Myocyte (in vitro differentiated cells): ENCODE measurements at regions not wholly inside any gene's neighbourhood (a gene's known extent, or its start where the extent isn't known, plus 50 kb on each side); places are given as distances from the start of the nearest gene placed in this dataset.

ENCODE experiments used
- DNase-seq: peaks from one replicate; pipeline ENCODE4 v3.0.0-alpha.2; 2012; ENCODE audit warnings: low read depth

DNA sequence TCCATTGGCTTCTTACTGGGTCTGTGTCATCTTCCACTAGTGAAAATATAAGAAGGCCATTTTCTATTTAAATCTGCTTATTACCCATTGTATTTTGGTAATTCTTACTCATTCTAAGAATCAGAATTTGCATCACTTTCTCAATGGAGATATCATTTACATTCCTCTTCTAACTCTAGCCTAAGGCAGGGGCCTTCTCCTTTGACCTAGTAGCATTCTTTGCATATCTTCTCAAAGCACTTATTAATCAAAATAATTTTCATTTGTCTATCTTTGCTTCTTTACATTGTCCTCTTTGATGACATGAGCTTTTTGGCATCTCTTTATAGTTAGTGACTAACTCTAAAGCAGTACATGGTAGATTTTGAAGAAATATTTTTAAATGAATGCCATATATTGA lies 400.9 kb upstream of the SEMA3D start:
- no peak for DNase-seq

DNA sequence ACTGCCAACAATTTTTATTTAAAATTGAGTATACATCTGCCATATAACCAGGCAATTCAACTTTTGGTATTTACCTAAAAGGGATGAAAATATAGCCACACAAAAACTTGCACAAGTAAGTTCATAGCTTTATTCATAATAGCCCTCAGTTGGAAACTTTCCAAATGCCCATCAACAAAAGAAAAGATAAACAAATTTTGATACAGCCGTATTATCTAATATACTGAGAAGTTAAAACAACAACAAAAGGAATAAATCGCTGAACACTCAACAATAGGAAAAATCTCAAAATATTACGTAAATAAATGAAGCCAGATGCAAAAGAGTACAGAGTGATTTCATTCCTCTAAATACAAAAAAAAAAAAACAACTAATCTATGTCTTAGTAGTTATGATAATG lies 399.2 kb upstream of the SEMA3D start:
- no peak for DNase-seq

DNA sequence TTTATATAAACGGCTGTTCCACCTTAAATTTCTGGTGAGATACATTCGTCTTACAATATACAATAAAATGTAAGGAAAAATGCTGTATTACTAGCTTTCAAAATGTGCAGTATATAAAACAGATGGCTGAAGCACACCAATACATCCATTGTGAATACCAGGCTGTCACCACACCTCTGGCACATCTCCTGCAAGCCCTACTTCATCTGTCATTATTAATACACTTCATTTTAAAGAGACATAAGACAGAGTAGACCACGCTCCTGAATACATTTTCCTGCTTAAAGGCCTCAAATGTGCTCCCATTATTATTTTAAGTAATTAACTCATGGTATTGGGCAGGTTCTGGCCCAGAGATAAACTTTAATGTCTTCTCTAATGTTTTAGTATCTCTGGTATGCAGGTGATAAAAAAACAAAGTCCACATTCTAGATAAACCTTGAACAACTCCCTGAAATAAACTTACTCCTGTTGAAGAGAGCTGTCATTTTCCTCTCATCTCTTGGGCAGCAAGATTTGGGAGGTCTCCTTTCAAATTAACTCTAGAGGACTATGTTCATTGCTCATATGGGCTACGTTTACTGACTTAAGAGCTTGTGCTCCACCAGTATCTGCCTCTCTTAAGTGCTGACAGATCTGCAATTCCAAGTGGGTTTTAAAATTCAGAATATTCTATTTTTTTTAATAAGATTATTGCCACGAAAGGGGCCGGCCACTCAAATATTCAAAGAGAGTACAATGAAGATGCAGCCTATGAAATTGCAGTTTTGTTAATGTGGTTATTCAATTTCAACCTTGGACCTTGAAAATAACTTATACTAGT lies 396.5 kb upstream of the SEMA3D start:
- no peak for DNase-seq

DNA sequence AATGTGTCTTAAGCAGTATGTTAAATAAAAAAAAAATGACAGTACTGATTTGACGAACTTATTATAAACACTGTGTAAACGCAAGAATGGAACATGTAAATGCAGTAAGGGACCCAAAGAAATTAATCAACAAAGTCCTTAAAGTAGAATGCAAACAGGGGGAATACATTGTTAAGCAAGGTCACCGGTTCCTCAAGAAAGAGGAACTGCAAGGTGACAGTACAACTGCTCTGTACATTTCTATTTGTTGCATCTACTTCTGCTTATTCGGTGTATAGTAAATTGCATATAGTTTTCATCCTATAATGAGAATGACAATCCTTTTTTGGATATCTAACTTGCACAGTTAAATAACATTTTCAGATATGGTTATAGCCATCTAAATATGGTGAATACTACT lies 387.0 kb upstream of the SEMA3D start:
- DNase-seq, result no peak

DNA sequence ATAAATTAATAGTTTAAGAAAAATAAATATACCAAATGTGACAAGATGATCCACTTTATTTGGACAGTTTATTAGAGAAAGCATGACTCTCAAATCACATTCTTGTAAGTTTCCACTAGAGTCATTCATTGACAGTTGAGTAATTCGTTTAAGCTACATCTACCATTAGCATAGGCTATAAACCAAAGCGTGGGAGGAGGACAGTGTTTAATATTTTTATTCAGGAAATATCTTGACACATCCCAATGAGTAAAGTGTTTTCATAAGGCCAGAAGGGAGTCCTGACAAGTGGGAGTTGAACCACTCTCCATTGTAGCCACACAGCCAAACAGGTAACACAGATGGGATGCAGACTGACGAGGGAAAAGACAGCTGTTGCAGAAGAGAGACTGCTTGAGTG lies 386.5 kb upstream of the SEMA3D start:
- DNase-seq, result no peak

DNA sequence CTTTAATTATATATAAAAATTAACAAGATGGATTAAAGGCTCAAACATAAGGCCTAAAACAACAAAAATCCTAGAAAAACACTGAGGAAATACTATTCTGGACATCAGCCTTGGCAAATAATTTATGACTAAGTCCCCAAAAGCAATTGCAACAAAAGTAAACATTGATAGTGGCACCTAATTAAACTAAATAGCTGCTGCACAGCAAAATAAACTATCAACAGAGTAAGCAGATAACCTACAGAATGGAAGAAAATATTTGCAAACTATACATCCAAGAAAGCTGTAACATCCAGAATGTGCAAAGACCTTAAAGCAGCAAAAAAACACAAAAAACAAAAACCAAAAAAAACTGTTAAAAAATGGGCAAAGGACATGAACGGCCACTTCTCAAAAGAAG lies 384.0 kb upstream of the SEMA3D start:
- DNase-seq, result no peak

DNA sequence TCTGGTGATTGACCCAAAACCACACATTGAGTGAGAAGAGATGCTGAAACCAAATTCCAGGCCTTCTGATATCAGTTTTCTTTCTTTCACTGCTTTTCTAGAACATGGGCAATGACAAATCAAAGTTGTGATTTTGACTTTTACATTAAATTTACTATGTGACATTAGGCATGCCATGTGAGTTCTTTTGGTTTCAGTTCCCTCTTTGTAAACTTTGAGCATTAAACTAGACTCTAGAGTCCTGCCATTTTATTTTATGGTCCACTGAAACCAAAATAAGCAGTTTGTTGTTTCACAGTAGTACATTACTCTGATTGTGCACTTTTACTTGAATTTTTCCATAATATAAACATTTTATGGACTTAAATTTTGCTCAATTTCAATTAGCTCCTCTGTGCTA lies 381.1 kb upstream of the SEMA3D start:
- no peak for DNase-seq

DNA sequence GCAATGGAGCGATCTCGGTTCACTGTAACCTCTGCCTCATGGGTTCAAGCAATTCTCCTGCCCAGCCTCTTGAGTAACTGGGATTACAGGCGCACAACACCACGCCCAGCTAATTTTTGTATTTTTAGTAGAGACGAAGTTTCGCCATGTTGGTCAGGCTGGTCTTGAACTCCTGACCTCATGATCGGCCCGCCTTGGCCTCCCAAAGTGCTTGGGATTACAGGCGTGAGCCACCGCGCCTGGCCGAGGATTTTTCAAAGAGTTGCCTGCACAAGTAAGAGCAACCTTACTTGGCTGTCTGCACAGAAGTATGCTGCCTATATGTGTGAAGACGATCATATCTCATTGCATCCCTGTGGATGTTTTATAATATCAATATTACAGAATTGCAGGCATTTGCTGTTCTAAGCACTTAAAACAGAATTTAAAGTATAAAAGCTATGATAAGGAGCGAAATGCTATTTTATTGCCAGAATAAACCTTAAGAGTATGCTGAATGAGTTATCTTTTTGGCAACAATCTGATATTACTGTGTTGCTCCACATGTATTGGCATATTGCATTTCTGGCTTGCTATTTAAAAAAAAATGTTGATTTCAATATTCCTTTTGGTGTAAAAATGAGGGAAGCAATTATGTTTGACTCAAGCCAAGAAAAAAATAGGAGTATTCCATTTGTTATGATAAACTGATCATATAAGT lies 379.4 kb upstream of the SEMA3D start:
- no peak for DNase-seq

DNA sequence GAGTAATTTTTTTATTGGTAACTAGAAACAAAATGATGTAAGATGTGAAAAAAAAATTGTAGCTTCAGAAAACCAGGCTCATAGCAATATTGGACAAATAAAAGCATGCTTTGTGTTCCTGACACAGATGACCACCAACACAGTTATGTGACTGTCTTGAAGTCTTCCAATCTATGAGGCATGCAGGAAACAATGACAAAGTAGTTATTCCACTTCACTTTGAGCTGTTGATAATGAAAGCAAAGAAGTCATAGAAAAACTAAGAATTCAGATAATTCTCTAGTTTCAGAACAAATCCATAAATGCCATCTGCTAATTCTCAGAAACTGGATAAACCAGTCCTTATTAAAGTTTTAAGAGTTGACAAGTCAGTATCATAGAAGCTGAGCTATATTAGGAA lies 378.4 kb upstream of the SEMA3D start:
- no peak for DNase-seq

DNA sequence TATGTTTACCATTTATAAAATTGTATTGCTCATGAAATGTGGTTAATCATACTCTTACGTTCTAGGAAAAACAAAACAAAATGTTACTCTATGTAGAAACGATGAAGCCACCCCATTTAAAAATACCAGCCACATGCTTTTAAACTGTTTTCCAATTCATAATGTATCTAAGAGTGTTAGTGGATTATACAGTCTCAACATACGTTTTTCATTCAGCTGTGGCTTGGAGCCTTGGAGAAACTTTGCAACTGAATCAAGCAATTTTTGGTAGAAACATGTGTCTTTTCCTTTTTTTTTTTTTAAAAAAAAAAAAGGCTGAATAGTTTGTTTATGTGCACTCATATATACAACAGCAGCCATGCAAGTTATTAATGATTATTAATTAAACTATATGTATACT lies 378.0 kb upstream of the SEMA3D start:
- no peak for DNase-seq

DNA sequence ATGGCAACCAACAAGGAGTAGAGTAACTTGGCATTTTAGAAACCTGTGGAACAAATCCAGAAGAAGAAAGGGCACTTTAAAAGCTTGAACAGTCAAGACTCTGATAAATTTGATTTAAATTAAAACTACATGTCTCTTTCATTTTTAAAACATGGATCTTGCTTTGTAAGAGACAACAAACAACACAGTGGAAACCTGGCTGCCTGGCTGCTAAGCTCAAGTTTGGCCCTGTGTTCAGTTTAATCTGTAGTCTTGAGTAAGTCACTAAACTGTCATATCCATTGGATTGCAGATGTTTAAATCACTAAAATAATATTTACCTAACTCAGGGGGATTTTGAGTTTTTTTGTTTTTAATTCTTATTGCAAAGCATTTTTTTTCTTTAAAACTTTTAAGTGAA lies 374.9 kb upstream of the SEMA3D start:
- no peak for DNase-seq

DNA sequence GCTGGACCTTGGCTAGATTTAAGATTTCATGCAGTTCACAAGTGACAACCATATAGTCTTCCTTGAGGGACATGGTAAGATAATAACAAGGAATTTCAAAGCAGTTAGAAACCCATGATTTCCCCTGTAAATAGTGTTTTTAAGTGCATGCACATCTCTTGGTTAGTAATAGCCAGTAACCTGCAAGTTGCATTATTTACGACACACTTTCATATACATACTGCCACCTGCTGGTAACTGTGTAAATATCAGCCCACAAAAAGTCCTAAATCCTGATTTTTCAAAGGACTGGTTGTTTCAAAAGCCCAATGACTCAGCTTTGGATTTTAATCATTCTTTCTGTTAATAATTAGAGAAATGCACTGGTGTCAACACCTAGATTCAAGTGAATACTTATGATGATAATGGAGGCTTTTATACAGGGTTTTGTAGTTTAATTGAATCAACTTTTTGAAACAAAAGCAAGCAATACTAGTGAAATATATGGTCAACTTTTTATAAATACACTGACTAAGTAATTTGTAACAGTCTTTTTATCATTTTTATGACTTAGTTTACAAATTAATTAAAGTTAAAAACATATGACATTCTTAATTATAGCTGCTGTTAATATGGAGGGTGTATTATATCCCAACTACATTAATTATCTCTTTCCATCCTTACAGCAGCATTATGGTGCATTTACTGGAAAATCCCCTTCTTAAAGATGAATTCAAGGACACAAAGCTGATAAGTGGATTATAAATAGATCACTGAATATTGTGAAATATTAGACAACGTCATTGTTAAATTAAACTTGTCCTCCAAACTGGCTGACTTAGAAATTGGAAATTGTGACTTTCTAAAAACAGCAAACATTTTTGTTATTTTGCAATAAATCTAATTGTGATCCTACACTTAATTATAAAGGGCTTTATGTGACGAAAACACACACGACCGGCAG lies 367.7 kb upstream of the SEMA3D start:
- peak; percentile 64 for DNase-seq

DNA sequence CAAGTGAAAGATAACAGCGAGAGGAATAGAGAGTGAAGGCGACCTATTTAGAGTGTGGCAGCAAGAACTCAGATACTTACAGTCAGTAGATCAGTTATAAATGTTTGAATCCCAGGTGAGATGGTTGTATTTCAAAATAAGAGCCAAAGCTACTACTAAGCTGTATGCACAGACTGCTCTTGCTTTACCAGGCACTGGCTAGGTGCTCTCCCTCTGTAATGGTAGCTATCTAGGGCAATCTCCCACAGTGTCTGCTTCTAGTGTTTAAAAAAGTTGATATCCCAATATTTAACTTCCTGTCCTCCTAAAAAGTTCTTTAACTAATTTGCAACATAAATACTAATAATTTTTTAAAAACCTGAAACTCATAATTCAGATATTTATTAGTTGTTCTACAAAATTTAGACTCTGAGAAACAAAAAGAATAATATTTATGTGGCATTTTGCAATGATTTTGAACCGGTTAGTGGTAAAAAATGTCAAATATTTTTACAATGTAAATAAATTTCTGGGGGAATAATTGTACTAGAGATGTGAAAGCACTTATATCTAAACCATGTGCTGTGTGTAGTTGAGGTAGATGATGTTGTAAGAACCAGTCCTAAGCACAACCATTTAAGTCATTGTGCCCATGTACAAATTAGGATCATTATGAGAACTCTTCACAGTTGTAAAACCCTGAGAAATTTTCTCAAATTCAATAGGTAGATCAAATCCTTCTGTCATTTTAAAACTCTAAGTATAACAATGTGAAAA lies 349.3 kb upstream of the SEMA3D start:
- DNase-seq, result no peak

DNA sequence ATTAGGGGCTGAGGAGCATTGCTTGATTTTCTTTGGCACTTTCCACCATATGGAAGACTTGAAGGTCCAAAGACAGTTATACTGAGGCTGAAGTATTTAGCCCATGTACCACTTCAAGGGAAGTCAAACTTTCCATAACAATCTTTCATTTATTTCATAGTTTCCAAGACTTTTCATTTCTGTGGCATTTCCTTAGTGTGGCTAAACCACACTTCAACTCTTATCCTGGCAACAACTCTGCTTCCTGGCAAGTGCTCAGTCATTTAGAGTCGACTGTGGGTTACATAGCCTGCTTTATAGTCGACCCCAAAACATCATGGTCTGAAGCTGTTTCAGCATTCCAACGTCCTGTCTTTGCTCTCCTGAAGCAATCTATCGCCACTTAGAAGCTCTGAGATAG lies 343.0 kb upstream of the SEMA3D start:
- DNase-seq, result no peak

DNA sequence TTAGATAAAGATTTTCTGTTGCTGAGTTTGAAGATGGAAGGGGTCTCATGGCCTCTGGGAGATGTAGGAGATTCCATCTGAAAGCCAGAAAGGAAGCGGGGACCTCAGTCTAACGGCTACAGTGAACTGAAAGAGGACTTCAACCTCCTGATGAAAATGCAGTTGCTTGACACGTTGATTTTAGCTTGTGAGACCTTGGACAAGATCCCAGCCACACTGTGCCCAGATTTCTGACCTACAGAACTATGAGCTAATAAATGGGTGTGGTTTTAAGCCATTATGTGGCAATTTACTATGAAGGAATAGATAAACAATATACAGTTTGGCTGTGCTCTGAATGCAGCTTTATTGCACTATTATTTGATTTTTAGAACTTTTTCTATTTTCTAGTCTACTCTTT lies 342.3 kb upstream of the SEMA3D start:
- no peak for DNase-seq

DNA sequence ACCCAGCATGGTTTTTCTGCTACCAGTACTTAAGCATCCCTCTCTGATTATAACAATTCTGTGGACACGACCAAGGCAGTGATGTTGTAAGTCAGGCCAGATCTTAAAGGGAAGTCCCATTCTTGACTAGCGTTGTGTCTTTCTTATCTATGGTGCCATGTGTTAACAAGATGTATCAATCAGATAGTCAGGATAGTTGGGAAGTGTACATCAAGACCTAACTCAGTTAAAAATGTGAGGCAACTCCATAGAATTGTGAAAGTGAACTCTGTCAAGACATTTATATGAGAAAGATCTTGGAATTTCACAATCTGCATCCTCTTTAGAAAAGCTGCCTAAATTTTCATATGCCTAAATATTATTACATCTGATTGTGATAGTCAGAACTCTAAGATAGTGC lies 341.7 kb upstream of the SEMA3D start:
- no peak for DNase-seq

DNA sequence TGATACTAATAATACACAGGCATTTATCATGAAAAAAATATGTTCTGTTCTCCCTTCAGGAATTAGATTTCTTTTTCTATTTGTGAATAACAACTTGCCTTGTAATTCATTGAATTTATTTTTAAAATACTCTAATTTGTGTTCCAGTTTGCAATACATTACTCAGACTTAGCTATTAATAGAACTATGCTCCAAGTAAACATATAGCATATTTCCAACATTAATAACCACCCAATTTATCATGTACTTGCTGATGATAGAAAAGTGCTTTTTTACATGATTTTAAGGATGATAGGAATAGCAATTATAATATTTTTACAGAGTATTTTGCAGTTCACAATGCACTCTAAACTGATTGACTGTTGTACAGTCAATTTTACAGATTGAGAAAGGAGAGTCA lies 338.8 kb upstream of the SEMA3D start:
- DNase-seq, result no peak

DNA sequence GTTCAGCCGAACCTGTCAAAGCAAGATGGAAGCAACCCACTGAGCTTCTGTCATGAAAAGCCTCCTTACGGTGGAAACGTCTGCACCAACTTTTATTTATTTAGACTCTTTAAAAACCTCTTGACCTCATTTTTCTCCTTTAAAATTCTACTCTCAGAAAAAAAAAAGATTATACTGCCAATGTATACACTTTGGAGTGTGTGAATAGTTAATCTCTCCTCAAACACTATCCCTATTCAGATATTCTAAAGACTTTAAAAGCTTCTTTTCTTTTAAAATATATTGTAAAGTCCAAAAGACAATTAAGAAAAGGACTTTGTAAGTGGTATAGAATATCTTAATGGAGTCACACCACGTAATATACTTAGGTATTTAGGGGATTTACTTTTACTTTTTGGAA lies 335.2 kb upstream of the SEMA3D start:
- DNase-seq, result no peak

DNA sequence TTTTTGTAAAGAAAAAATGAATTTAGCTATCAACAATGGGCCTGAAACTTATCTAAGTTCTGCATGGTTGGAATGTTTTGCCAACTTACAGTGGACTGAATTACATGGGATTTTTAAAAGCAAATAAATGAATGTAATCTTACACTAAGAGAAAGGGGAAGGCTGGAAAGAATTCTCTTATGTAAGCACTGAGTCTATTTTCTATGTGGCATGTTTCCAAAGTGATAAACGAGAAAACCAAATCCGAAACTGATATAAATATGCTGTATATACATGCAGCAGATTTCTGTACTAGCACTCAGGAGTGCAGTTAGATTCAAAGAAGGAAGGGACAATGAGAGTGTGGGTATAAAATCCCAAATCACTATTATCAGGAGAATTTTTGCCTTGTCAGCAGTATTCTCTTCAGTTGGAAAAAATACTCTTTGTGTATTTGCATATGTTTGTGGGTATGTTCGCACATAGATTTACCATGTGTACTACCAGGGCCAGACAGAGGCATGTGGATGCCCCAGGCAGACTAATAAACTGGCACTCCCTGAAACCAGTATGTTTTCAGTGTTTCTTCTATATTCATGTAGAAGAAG lies 334.3 kb upstream of the SEMA3D start:
- DNase-seq, result no peak

DNA sequence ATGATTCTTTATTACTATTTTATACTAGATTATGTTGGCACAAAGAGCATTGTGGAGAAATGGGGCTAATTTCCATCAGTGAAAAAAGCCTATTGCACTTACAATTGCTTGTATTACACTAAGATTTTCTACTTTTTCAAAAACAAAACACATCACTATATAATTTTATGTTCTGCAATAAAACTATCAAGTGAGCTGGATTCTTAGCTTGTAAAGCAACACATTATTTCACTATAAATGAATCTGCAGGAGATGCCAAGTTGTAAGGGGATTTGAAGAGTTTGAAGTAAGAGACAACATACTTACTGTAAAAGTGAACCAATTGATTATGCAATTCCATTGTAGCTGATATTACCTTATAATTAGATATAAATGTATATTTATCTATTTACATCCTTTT lies 333.3 kb upstream of the SEMA3D start:
- no peak for DNase-seq

DNA sequence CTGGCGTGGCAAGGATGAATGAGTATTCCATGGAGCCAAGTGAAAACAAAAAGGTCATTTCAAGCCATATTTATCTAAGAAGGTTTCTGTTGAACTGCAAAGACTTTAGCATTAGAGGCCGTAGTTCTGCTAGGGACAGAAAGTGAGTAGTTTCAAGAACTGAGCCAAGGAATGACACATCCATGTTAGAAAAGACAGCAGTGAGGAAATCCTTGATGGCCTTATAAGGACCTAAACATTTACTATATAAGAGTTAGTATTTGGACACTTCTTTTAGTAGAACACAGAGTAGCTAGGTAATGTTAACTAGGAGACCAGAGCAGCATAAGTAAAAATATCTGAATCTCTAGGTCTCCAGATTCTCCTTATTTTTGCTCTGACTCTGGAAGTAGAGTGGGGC lies 329.8 kb upstream of the SEMA3D start:
- DNase-seq, result no peak
